ENCODE measurements at regions not wholly inside any gene's neighbourhood (a gene's known extent, or its start where the extent isn't known, plus 50 kb on each side); places are given as distances from the start of the nearest gene placed in this dataset.
"Not testable (repeated sequence)": the region's sequence is repeated elsewhere in the genome, so short reads cannot be mapped to it uniquely, and the experiment has no call there.

DNA sequence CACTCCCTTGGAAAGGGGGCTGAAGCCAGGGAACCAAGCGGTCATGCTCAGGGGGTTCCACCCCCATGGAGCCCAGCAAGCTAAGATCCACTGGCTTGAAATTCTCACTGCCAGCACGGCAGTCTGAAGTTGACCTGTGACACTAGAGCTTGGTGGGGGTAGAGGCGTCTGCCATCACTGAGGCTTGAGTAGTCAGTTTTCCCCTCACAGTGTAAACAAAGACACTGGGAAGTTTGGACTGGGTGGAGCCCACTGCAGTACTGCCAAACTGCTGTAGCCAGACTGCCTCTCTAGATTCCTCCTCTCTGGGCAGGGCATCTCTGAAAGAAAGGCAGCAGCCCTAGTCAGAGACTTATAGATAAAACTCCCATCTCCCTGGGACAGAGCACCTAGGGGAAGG is 215.6 kb upstream of the USP24 start:
- not testable (repeated sequence) for H3K4me3 ChIP-seq (ENCODE audit: insufficient read depth, low read depth, low read length, poor library complexity, severe bottlenecking); H3K4me1 ChIP-seq (ENCODE audit: control insufficient read depth, insufficient read depth, low read length, poor library complexity, severe bottlenecking); H3K27me3 ChIP-seq (replicated peaks; ENCODE audit: control insufficient read depth, insufficient read depth, low read length, poor library complexity, severe bottlenecking); H3K9me3 ChIP-seq (ENCODE audit: control insufficient read depth, low read length); H3K27ac ChIP-seq (ENCODE audit: insufficient read depth, low read length, poor library complexity, severe bottlenecking); DNase-seq; H3K36me3 ChIP-seq (ENCODE audit: control insufficient read depth, insufficient read depth, low read length)

DNA sequence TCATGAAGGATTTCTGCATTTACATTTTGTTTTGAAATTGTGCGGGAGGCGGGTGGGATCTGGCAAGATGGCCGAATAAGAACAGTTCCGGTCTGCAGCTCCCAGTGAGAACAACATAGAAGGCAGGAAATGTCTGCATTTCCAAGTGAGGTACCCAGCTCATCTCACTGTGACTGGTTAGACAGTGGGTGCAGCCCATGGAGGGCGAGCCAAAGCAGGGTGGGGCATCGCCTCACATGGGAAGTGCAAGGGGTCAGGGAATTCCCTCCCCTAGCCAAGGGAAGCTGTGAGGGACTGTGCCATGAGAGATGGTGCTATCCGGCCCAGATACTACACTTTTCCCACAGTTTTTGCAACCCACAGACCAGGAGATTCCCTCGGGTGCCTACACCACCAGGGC is 215.0 kb upstream of the USP24 start:
- not testable (repeated sequence) for H3K36me3 ChIP-seq (ENCODE audit: control insufficient read depth, insufficient read depth, low read length); H3K9me3 ChIP-seq (ENCODE audit: control insufficient read depth, low read length); H3K27me3 ChIP-seq (replicated peaks; ENCODE audit: control insufficient read depth, insufficient read depth, low read length, poor library complexity, severe bottlenecking); H3K27ac ChIP-seq (ENCODE audit: insufficient read depth, low read length, poor library complexity, severe bottlenecking); DNase-seq; H3K4me1 ChIP-seq (ENCODE audit: control insufficient read depth, insufficient read depth, low read length, poor library complexity, severe bottlenecking); H3K4me3 ChIP-seq (ENCODE audit: insufficient read depth, low read depth, low read length, poor library complexity, severe bottlenecking)

DNA sequence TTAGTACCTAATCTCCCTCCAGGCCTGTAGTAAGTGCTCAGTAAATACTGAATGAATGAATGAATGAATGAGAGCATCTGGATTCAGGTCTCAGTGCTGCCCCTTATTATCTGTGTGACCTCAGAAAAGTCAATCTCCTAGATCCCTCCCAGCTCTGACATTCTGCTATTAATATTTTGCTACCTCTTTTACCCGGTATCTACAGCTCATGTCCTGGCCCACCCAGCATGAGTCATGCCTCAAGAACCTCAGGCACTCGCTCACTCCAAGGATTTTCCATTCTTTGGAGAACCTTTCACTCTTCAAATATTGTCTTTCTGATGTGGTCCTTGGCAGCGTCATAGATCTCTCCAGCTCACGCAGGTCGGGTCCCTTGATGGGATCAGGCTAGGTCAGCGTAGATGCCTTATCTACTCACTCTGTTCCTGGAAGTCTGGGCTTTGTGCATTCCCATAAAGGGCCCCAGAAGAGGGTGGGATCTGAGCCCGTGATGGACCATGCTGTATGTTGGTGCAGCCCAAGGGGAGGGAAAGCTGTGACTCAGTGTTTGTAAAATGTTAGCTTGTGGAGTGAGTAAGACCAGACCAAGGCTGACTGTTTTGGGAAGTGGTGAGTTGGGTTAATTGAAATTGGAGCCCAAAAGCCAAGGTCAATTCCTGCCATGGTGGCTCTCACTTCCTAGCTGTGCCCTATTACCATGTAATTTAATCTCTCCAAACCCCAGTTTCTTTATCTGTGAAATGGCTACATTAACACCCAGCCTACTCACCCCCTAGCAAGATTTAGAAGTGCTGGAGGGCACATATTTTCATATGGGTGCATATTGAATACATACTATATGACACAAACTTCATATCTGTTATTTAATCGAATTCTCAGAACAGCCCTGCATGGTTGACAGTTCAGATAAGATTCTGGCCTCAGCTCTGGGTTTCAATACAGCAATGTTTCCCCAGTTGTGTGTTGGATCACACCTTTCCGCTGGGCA is 214.1 kb upstream of the USP24 start:
- Histone ChIP-seq H3K4me1 (ENCODE audit: control insufficient read depth, insufficient read depth, low read length, poor library complexity, severe bottlenecking) (no peaks in the 10 kb centered on the region), H3K9me3 (ENCODE audit: control insufficient read depth, low read length) (no peaks in the 10 kb centered on the region), H3K27me3 (replicated peaks; ENCODE audit: control insufficient read depth, insufficient read depth, low read length, poor library complexity, severe bottlenecking) (peaks cover 4% of the 10 kb centered on the region), H3K27ac (ENCODE audit: insufficient read depth, low read length, poor library complexity, severe bottlenecking) (no peak overlapping the region), H3K4me3 (ENCODE audit: insufficient read depth, low read depth, low read length, poor library complexity, severe bottlenecking) (no peak overlapping the region), H3K36me3 (ENCODE audit: control insufficient read depth, insufficient read depth, low read length) (no peaks in the 10 kb centered on the region)
- no peak for DNase-seq

DNA sequence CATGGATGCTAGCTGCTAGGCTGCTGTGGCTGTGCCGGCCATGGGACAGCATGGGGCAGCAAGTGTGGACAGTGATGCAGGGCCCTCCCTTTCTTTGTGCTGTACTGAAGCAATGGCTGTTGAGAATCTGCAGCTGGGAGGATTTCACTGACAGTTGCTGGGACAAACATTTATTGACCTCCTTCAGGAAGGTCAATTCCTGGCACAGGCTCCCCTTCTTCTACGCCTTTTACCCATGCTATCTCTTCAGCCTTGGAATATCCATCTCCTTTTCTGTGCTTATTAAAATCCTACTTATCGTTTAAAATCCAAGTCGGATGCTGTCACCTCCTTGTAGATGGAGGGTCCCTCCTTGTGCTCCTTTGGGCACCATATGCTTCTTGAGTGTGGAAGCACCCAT is 213.1 kb upstream of the USP24 start:
- DNase-seq, result no peak
- Histone ChIP-seq H3K27me3 (replicated peaks; ENCODE audit: control insufficient read depth, insufficient read depth, low read length, poor library complexity, severe bottlenecking) (peaks cover 4% of the 10 kb centered on the region), H3K27ac (ENCODE audit: insufficient read depth, low read length, poor library complexity, severe bottlenecking) (no peak overlapping the region), H3K4me1 (ENCODE audit: control insufficient read depth, insufficient read depth, low read length, poor library complexity, severe bottlenecking) (no peaks in the 10 kb centered on the region), H3K36me3 (ENCODE audit: control insufficient read depth, insufficient read depth, low read length) (no peaks in the 10 kb centered on the region), H3K9me3 (ENCODE audit: control insufficient read depth, low read length) (no peaks in the 10 kb centered on the region), H3K4me3 (ENCODE audit: insufficient read depth, low read depth, low read length, poor library complexity, severe bottlenecking) (no peak overlapping the region)

DNA sequence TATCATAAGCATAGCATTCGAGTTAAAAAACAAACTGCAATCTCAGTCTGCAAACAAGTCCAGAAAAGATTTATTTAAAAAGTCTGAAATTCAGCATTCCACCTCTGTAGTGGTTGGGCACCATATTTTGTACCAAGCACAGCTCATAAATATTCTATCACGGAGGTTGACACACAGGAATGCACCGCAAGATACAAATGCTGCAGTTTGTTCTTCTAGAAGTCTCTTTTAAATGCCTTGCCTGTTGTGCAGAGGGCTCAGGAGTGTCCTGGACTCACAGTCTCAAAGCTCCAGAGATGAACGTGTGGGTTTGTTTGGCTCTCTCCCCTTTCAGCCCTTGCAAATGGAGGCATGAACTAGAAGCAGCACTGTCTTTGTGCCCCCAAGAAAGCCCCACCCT is 212.4 kb upstream of the USP24 start:
- Histone ChIP-seq H3K27ac (ENCODE audit: insufficient read depth, low read length, poor library complexity, severe bottlenecking) (no peak overlapping the region), H3K36me3 (ENCODE audit: control insufficient read depth, insufficient read depth, low read length) (no peaks in the 10 kb centered on the region), H3K27me3 (replicated peaks; ENCODE audit: control insufficient read depth, insufficient read depth, low read length, poor library complexity, severe bottlenecking) (peaks cover 4% of the 10 kb centered on the region), H3K4me3 (ENCODE audit: insufficient read depth, low read depth, low read length, poor library complexity, severe bottlenecking) (no peak overlapping the region), H3K9me3 (ENCODE audit: control insufficient read depth, low read length) (no peaks in the 10 kb centered on the region), H3K4me1 (ENCODE audit: control insufficient read depth, insufficient read depth, low read length, poor library complexity, severe bottlenecking) (no peaks in the 10 kb centered on the region)
- no peak for DNase-seq

DNA sequence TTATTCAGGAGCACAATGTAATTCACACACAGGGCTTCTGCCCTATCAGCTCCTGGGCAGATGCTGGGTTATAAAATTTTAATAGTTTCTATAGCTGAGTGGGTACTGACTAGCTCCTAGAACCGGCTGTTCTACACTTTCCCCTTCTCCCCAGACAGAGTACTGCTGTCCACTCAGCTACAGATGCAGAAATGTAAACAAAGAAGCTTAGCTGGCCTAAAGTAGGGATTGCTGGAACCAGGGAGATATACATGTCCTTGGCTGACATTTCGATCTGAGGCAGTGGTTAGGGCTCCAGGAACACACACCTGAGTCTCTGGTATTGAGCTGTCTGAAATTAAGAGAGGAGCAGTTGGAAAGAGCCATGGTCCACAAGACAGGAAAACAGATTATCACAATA is 211.5 kb upstream of the USP24 start:
- H3K27ac ChIP-seq (ENCODE audit: insufficient read depth, low read length, poor library complexity, severe bottlenecking), result no peak overlapping the region
- peaks cover 4% of the 10 kb centered on the region for H3K27me3 ChIP-seq (replicated peaks; ENCODE audit: control insufficient read depth, insufficient read depth, low read length, poor library complexity, severe bottlenecking)
- no peaks in the 10 kb centered on the region for H3K36me3 ChIP-seq (ENCODE audit: control insufficient read depth, insufficient read depth, low read length)
- no peak for DNase-seq
- no peak overlapping the region for H3K4me3 ChIP-seq (ENCODE audit: insufficient read depth, low read depth, low read length, poor library complexity, severe bottlenecking)
- no peaks in the 10 kb centered on the region for H3K9me3 ChIP-seq (ENCODE audit: control insufficient read depth, low read length)
- no peaks in the 10 kb centered on the region for H3K4me1 ChIP-seq (ENCODE audit: control insufficient read depth, insufficient read depth, low read length, poor library complexity, severe bottlenecking)

DNA sequence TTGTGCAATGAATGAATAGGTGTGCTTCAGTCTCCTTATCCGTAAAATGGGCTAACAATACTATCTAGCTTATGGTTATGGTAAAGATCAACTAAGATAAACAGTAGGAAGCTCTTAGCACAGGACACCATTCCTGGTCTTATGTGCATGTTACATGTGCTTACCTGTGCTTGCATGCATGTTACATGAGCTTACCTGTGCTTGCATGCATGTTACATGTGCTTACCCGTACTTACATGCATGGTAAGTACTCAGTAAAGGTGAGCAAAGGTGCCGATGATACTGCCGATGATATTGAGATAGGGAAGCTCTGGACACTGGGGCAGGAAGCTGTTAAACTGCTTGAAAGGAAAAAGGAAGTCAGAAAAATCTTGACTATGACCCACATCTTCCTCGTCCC is 211.0 kb upstream of the USP24 start:
- no peaks in the 10 kb centered on the region for H3K36me3 ChIP-seq (ENCODE audit: control insufficient read depth, insufficient read depth, low read length)
- H3K4me1 ChIP-seq (ENCODE audit: control insufficient read depth, insufficient read depth, low read length, poor library complexity, severe bottlenecking), result no peaks in the 10 kb centered on the region
- peaks cover 4% of the 10 kb centered on the region for H3K27me3 ChIP-seq (replicated peaks; ENCODE audit: control insufficient read depth, insufficient read depth, low read length, poor library complexity, severe bottlenecking)
- H3K4me3 ChIP-seq (ENCODE audit: insufficient read depth, low read depth, low read length, poor library complexity, severe bottlenecking), result no peak overlapping the region
- no peaks in the 10 kb centered on the region for H3K9me3 ChIP-seq (ENCODE audit: control insufficient read depth, low read length)
- no peak for DNase-seq
- no peak overlapping the region for H3K27ac ChIP-seq (ENCODE audit: insufficient read depth, low read length, poor library complexity, severe bottlenecking)

DNA sequence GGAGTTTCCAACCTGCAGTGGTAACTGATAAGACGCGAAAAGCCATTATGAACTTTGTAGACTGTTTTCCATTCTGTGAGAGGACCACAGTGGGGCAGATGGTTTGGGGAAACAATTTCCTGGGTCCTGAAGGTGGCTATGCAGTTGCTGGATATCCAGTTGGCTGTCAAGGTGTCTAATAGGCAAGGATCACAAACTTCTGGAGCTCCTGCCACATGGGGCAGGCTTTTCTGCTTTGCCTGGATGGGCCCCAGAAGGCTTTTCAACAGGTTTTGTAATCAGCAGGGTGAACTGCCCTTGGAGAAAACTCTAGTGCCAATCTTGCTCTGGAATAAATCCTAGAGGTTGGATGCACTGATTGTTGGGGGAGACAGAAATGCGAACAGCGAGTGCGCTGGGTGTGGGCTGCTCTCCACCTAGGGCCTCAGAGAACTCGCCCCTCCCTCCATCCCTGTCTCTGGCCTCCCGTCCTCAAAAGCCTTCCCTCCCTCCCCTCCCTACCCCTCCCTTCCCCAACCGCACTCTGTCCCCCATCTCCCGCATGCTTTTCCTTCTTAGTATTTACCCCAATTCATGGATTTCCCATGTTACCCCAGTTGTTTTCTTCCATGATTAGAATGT is 210.3 kb upstream of the USP24 start:
- Histone ChIP-seq H3K27me3 (replicated peaks; ENCODE audit: control insufficient read depth, insufficient read depth, low read length, poor library complexity, severe bottlenecking) (peaks cover 4% of the 10 kb centered on the region), H3K4me1 (ENCODE audit: control insufficient read depth, insufficient read depth, low read length, poor library complexity, severe bottlenecking) (no peaks in the 10 kb centered on the region), H3K27ac (ENCODE audit: insufficient read depth, low read length, poor library complexity, severe bottlenecking) (no peak overlapping the region), H3K4me3 (ENCODE audit: insufficient read depth, low read depth, low read length, poor library complexity, severe bottlenecking) (no peak overlapping the region), H3K36me3 (ENCODE audit: control insufficient read depth, insufficient read depth, low read length) (no peaks in the 10 kb centered on the region), H3K9me3 (ENCODE audit: control insufficient read depth, low read length) (no peaks in the 10 kb centered on the region)
- DNase-seq, result no peak

DNA sequence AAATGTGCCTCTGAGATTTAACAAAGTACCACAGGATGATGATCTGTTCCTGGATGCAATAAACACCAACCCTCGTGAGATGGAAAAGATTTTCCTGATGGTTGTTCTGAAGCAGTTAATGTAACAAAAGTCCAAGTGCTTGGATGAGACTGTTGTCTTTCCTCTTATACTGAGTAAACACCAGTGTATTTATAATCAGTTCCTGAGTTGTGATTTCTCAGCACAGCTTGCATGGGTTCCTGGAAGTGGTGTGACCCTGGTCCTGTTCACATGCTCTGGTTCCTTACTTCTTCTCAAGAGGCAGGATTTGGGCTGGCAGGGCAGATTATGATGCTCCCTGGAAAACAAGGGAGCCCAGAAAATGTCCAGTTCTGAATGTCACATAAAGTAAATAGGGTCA is 208.2 kb upstream of the USP24 start:
- H3K27ac ChIP-seq (ENCODE audit: insufficient read depth, low read length, poor library complexity, severe bottlenecking), result no peak overlapping the region
- H3K9me3 ChIP-seq (ENCODE audit: control insufficient read depth, low read length), result no peaks in the 10 kb centered on the region
- DNase-seq, result no peak
- H3K4me3 ChIP-seq (ENCODE audit: insufficient read depth, low read depth, low read length, poor library complexity, severe bottlenecking), result no peak overlapping the region
- H3K27me3 ChIP-seq (replicated peaks; ENCODE audit: control insufficient read depth, insufficient read depth, low read length, poor library complexity, severe bottlenecking), result peaks cover 4% of the 10 kb centered on the region
- no peaks in the 10 kb centered on the region for H3K36me3 ChIP-seq (ENCODE audit: control insufficient read depth, insufficient read depth, low read length)
- no peaks in the 10 kb centered on the region for H3K4me1 ChIP-seq (ENCODE audit: control insufficient read depth, insufficient read depth, low read length, poor library complexity, severe bottlenecking)

DNA sequence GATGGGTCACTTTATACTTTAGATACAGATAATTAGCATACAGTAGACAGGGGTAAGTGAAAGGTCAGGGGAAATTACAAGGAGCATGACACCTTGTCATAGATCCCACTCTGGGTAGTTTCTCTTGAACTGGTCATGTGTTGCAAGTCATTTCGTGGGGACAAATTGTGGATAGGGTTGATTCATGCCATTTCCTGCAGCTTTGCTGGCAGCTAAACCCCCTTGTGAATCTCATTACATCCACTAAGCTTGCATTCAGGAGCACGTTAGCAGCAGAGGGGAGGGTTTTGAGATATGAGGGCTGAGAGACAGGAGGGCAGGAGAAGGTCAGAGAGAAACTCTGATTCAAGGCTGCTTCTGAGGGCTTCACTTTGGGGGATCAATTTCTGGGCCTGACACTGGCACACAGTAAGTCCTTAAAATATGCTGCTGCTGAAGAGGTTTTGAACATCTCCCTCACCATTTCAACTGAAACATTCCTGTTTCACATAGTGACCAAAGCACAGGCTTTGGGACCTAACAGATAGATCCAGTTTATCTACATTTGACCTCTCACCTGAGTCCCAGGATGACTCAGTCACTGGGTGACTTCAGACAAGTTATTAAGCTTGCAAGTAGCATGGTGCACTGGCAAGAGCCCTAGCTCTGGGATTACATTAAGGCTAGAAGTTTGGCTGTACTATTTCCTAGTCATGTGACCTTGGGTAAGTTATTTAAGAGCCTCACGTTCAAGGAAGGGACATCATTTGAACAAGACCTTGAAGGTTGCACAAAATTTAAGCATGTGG is 206.0 kb upstream of the USP24 start:
- Histone ChIP-seq H3K27me3 (replicated peaks; ENCODE audit: control insufficient read depth, insufficient read depth, low read length, poor library complexity, severe bottlenecking) (no peaks in the 10 kb centered on the region), H3K27ac (ENCODE audit: insufficient read depth, low read length, poor library complexity, severe bottlenecking) (no peak overlapping the region), H3K9me3 (ENCODE audit: control insufficient read depth, low read length) (no peaks in the 10 kb centered on the region), H3K4me1 (ENCODE audit: control insufficient read depth, insufficient read depth, low read length, poor library complexity, severe bottlenecking) (no peaks in the 10 kb centered on the region), H3K4me3 (ENCODE audit: insufficient read depth, low read depth, low read length, poor library complexity, severe bottlenecking) (no peak overlapping the region), H3K36me3 (ENCODE audit: control insufficient read depth, insufficient read depth, low read length) (no peaks in the 10 kb centered on the region)
- DNase-seq, result no peak
